ENCODE measurements at regions not wholly inside any gene's neighbourhood (a gene's known extent, or its start where the extent isn't known, plus 50 kb on each side); places are given as distances from the start of the nearest gene placed in this dataset.

- TF ChIP-seq, protein P1, sequence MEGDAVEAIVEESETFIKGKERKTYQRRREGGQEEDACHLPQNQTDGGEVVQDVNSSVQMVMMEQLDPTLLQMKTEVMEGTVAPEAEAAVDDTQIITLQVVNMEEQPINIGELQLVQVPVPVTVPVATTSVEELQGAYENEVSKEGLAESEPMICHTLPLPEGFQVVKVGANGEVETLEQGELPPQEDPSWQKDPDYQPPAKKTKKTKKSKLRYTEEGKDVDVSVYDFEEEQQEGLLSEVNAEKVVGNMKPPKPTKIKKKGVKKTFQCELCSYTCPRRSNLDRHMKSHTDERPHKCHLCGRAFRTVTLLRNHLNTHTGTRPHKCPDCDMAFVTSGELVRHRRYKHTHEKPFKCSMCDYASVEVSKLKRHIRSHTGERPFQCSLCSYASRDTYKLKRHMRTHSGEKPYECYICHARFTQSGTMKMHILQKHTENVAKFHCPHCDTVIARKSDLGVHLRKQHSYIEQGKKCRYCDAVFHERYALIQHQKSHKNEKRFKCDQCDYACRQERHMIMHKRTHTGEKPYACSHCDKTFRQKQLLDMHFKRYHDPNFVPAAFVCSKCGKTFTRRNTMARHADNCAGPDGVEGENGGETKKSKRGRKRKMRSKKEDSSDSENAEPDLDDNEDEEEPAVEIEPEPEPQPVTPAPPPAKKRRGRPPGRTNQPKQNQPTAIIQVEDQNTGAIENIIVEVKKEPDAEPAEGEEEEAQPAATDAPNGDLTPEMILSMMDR (IDR thresholded peaks at IDR 0.05; ENCODE audit: low read depth, low read length) = no peak
- TF ChIP-seq POLR2A (IDR thresholded peaks at IDR 0.05; ENCODE audit: extremely low read depth, insufficient read length) (no peak), MYC (IDR thresholded peaks at IDR 0.05; ENCODE audit: low read depth, low read length) (no peak)
- TF ChIP-seq, protein P2, sequence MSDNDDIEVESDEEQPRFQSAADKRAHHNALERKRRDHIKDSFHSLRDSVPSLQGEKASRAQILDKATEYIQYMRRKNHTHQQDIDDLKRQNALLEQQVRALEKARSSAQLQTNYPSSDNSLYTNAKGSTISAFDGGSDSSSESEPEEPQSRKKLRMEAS (IDR thresholded peaks at IDR 0.05; ENCODE audit: low read depth, low read length) = no peak
These were observed 268.4 kb downstream of the GPR37 start for GRCh38 chr7:124497176-124497575.

All from NB4 (cell line).